Esophagus (tissue), 2 donors: ENCODE measurements at regions not wholly inside any gene's neighbourhood (a gene's known extent, or its start where the extent isn't known, plus 50 kb on each side); places are given as distances from the start of the nearest gene placed in this dataset.

Experiments
- H3K27ac ChIP-seq, 2 donors: one replicate each; pipeline ENCODE4 v1.5.1; 2013; ENCODE audit warnings: low read depth in 2 of 2, mild to moderate bottlenecking in 2 of 2, inconsistent platforms in 1 of 2, low read length in 1 of 2, moderate library complexity in 1 of 2
- H3K27me3 ChIP-seq, 2 donors: one replicate each; pipeline ENCODE4 v1.6.1; 2013; ENCODE audit warnings: low read length in 2 of 2, control low read depth in 1 of 2, mild to moderate bottlenecking in 1 of 2; ENCODE audit not compliant: insufficient read depth in 2 of 2, control insufficient read depth in 1 of 2
- H3K36me3 ChIP-seq, 2 donors: one replicate each; pipeline ENCODE4 v1.6.1; 2013; ENCODE audit warnings: low read length in 1 of 2; ENCODE audit not compliant: control insufficient read depth in 2 of 2, insufficient read depth in 2 of 2
- H3K4me1 ChIP-seq, 2 donors: one replicate each; pipeline ENCODE4 v1.6.1; 2013; ENCODE audit warnings: low read length in 1 of 2; ENCODE audit not compliant: control insufficient read depth in 2 of 2, insufficient read depth in 2 of 2
- H3K4me3 ChIP-seq, 2 donors: one replicate each; pipeline ENCODE4 v1.5.1; 2013; ENCODE audit warnings: low read length in 2 of 2, mild to moderate bottlenecking in 2 of 2, low read depth in 1 of 2, moderate library complexity in 1 of 2
- H3K9me3 ChIP-seq, 2 donors: one replicate each; pipeline ENCODE4 v1.6.1; 2013; ENCODE audit warnings: mild to moderate bottlenecking in 2 of 2, low read depth in 1 of 2, low read length in 1 of 2, moderate library complexity in 1 of 2; ENCODE audit not compliant: control insufficient read depth in 2 of 2, insufficient read depth in 1 of 2
- WGBS, 2 donors: extraction: QIAGEN DNeasy Blood & Tissue Kit; methylation state at CpG; one replicate each; pipeline ENCODE4 v1.1.7; 2013; 5-methylcytosine and 5-hydroxymethylcytosine counted together
- donor health status: healthy with polysubstance abuse.
- donor health status: Bipolar disorder and iron deficiency.

GRCh38 chr20:6311097-6311496, 188.3 kb upstream of the FERMT1 start:
- 80 to 83% methylated on average over 1 of the region's 1 CpG for WGBS, 2 donors
- H3K4me1 ChIP-seq: no peaks in the 10 kb centered on the region

DNA sequence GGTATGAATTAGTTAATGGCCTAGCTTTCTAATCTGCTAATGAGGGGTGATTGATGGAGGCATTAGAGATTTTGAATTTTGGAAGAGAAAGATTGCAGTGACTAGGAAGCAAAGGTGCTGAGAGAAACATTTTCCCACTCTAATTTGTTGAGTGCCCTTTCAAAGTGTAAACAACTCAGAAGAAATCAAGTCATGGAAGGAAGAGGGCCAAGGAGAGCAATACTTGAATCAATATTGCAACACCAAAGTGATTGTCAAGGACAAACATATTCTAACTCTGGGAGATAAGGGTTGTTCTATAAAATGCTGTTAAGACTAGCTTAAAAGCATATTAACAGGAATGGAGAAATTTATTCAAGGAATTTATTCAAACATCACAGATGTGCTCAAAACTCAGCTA, 182.7 kb upstream of the FERMT1 start:
- H3K4me1 ChIP-seq: no peaks in the 10 kb centered on the region
- H3K4me3 ChIP-seq: no peak overlapping the region
- no peak overlapping the region for H3K27ac ChIP-seq
- H3K9me3 ChIP-seq: no peaks in the 10 kb centered on the region
- H3K36me3 ChIP-seq: no peaks in the 10 kb centered on the region
- H3K27me3 ChIP-seq: no peaks in the 10 kb centered on the region

More at GRCh38 chr20:6311097-6311496, 188.3 kb upstream of the FERMT1 start:
- H3K36me3 ChIP-seq: no peaks in the 10 kb centered on the region
- peaks cover 3 to 4% of the 10 kb centered on the region in 2 donors for H3K9me3 ChIP-seq
- H3K27me3 ChIP-seq: no peaks in the 10 kb centered on the region
- H3K27ac ChIP-seq: no peak overlapping the region
- H3K4me3 ChIP-seq: no peak overlapping the region

- Histone ChIP-seq H3K27me3 (no peaks in the 10 kb centered on the region), H3K4me1 (no peaks in the 10 kb centered on the region), H3K9me3 (no peaks in the 10 kb centered on the region), H3K4me3 (no peak overlapping the region), H3K27ac (no peak overlapping the region), H3K36me3 (no peaks in the 10 kb centered on the region)
- 60 to 72% methylated on average over 3 of the region's 3 CpGs for WGBS, 2 donors
Observed at GRCh38 chr20:6302041-6302440, 179.2 kb upstream of the FERMT1 start.

DNA sequence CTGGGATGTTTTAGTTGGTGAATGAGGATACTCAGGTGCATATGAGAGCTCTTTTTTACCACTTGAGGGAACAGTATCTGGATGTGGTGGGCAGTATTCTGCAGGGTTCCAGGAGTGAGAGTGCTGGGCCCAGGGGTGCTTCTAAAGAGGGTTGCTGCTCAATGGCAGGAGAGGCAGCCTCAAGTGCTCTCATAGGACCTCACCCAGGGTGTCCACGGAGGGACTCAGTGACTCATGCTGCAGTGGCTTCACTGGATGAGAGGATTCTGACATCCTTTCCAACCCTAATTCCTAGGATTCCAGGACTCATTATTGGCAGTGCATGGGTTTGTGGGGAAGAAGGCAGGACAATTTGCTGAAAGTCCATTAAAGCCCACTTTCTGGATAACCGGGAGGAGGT, 176.6 kb upstream of the FERMT1 start:
- Histone ChIP-seq H3K36me3 (no peaks in the 10 kb centered on the region), H3K4me3 (no peak overlapping the region), H3K27ac (no peak overlapping the region), H3K9me3 (peaks cover 0 to 2% of the 10 kb centered on the region in 2 donors), H3K4me1 (no peaks in the 10 kb centered on the region), H3K27me3 (no peaks in the 10 kb centered on the region)
- 70 to 71% methylated on average over 2 of the region's 2 CpGs for WGBS, 2 donors

- WGBS, 2 donors: 72 to 77% methylated on average over 7 of the region's 7 CpGs
- peaks cover 0 to 2% of the 10 kb centered on the region in 2 donors for H3K9me3 ChIP-seq
Observed at GRCh38 chr20:6298049-6298448, 175.2 kb upstream of the FERMT1 start.

GRCh38 chr20:6295867-6296256, 173.0 kb upstream of the FERMT1 start:
- Histone ChIP-seq H3K4me3 (no peak overlapping the region), H3K4me1 (no peaks in the 10 kb centered on the region)

More at GRCh38 chr20:6298049-6298448, 175.2 kb upstream of the FERMT1 start:
- Histone ChIP-seq H3K36me3 (no peaks in the 10 kb centered on the region), H3K4me3 (no peak overlapping the region), H3K27ac (no peak overlapping the region), H3K4me1 (no peaks in the 10 kb centered on the region), H3K27me3 (no peaks in the 10 kb centered on the region)

GRCh38 chr20:6295127-6295866, 172.5 kb upstream of the FERMT1 start:
- Histone ChIP-seq H3K4me3 (no peak overlapping the region), H3K9me3 (peaks cover 0 to 2% of the 10 kb centered on the region in 2 donors), H3K27me3 (no peaks in the 10 kb centered on the region), H3K4me1 (no peaks in the 10 kb centered on the region), H3K36me3 (peaks cover 0 to 2% of the 10 kb centered on the region in 2 donors), H3K27ac (no peak overlapping the region)
- 47 to 52% methylated on average over 5 of the region's 5 CpGs for WGBS, 2 donors

More at GRCh38 chr20:6295867-6296256, 173.0 kb upstream of the FERMT1 start:
- H3K27ac ChIP-seq: no peak overlapping the region
- H3K9me3 ChIP-seq: peaks cover 0 to 2% of the 10 kb centered on the region in 2 donors
- H3K36me3 ChIP-seq: no peaks in the 10 kb centered on the region
- H3K27me3 ChIP-seq: no peaks in the 10 kb centered on the region

GRCh38 chr20:6287471-6287870, 164.6 kb upstream of the FERMT1 start:
- H3K4me3 ChIP-seq: no peak overlapping the region
- H3K36me3 ChIP-seq: peaks cover 0 to 2% of the 10 kb centered on the region in 2 donors
- no peak overlapping the region for H3K27ac ChIP-seq
- no peaks in the 10 kb centered on the region for H3K4me1 ChIP-seq
- H3K27me3 ChIP-seq: no peaks in the 10 kb centered on the region
- H3K9me3 ChIP-seq: peaks cover 0 to 2% of the 10 kb centered on the region in 2 donors

- Histone ChIP-seq H3K27me3 (no peaks in the 10 kb centered on the region), H3K4me1 (no peaks in the 10 kb centered on the region), H3K36me3 (no peaks in the 10 kb centered on the region), H3K9me3 (peaks cover 0 to 2% of the 10 kb centered on the region in 2 donors), H3K4me3 (no peak overlapping the region), H3K27ac (no peak overlapping the region)
- WGBS, 2 donors: 73 to 74% methylated on average over 1 of the region's 1 CpG
Observed at GRCh38 chr20:6282642-6283041, 159.8 kb upstream of the FERMT1 start.

- Histone ChIP-seq H3K27me3 (no peaks in the 10 kb centered on the region), H3K27ac (no peak overlapping the region), H3K9me3 (peaks cover 0 to 2% of the 10 kb centered on the region in 2 donors), H3K36me3 (no peaks in the 10 kb centered on the region), H3K4me1 (no peaks in the 10 kb centered on the region), H3K4me3 (no peak overlapping the region)
- WGBS, 2 donors: 18 to 31% methylated on average over 6 of the region's 6 CpGs
Observed at GRCh38 chr20:6277661-6278240, 154.9 kb upstream of the FERMT1 start.
